DOHH2 (cell line): ENCODE measurements at regions not wholly inside any gene's neighbourhood (a gene's known extent, or its start where the extent isn't known, plus 50 kb on each side); places are given as distances from the start of the nearest gene placed in this dataset.

Source experiments
- H3F3A ChIP-seq: fragments of 200-600 bp; sonication (generic), shearing (Covaris generic); 2 replicates; pipeline ENCODE4 v1.6.0; 2016; ENCODE audit warnings: antibody characterized with exemption, mild to moderate bottlenecking; ENCODE audit not compliant: control insufficient read depth, insufficient read depth
- H3K27ac ChIP-seq: fragments of 200-600 bp; sonication (generic); 2 replicates; pipeline ENCODE4 v1.5.1; 2014; ENCODE audit warnings: low read depth, mild to moderate bottlenecking, low read length, moderate library complexity
- H3K27me3 ChIP-seq: fragments of 200-600 bp; sonication (generic); 2 replicates; pipeline ENCODE4 v1.6.1; 2014; ENCODE audit warnings: mild to moderate bottlenecking, low read length, mixed read lengths; ENCODE audit not compliant: control insufficient read depth
- H3K36me3 ChIP-seq: fragments of 200-600 bp; sonication (generic); 2 replicates; pipeline ENCODE4 v1.6.1; 2014; ENCODE audit warnings: mild to moderate bottlenecking, low read length, moderate library complexity, mixed read lengths; ENCODE audit not compliant: control insufficient read depth
- H3K4me1 ChIP-seq: fragments of 200-600 bp; sonication (generic); 2 replicates; pipeline ENCODE4 v1.6.1; 2014; ENCODE audit warnings: mild to moderate bottlenecking, low read length, mixed read lengths; ENCODE audit not compliant: control insufficient read depth
- H3K4me2 ChIP-seq: fragments of 200-600 bp; sonication (generic); 2 replicates; pipeline ENCODE4 v1.6.0; 2014; ENCODE audit warnings: mild to moderate bottlenecking, low read length, moderate library complexity
- H3K4me3 ChIP-seq: fragments of 200-600 bp; sonication (generic); 2 replicates; pipeline ENCODE4 v1.5.1; 2014; ENCODE audit warnings: mild to moderate bottlenecking, low read length, mixed read lengths
- H3K79me2 ChIP-seq: fragments of 200-600 bp; sonication (generic); 2 replicates; pipeline ENCODE4 v1.6.1; 2014; ENCODE audit warnings: mild to moderate bottlenecking, low read length, mixed read lengths; ENCODE audit not compliant: control insufficient read depth
- H3K9me2 ChIP-seq: fragments of 200-600 bp; sonication (generic); replicated peaks from 2 replicates; pipeline ENCODE4 v1.6.1; 2014; ENCODE audit warnings: mild to moderate bottlenecking, low read length, mixed read lengths; ENCODE audit not compliant: control insufficient read depth
- H3K9me3 ChIP-seq: fragments of 200-600 bp; sonication (generic); 2 replicates; pipeline ENCODE4 v1.6.1; 2014; ENCODE audit warnings: antibody characterized with exemption, low read length, mixed read lengths; ENCODE audit not compliant: control insufficient read depth, insufficient read depth
- H4K20me1 ChIP-seq: fragments of 200-600 bp; sonication (generic); 2 replicates; pipeline ENCODE4 v1.6.0; 2014; ENCODE audit warnings: low read depth, mild to moderate bottlenecking, antibody characterized with exemption, low read length, moderate library complexity; ENCODE audit not compliant: control insufficient read depth, insufficient read depth
- CTCF ChIP-seq: fragments of 200-600 bp; sonication (generic); IDR thresholded peaks from one replicate; pipeline ENCODE4 v1.5.1; 2014; ENCODE audit warnings: antibody characterized with exemption, mild to moderate bottlenecking, low read depth, low read length; ENCODE audit not compliant: poor library complexity, severe bottlenecking
- EZH2phosphoT487 ChIP-seq: fragments of 200-600 bp; sonication (generic); IDR thresholded peaks from 2 replicates; pipeline ENCODE4 v1.6.1; 2017; ENCODE audit warnings: borderline replicate concordance, mild to moderate bottlenecking, antibody characterized with exemption, low read length, moderate library complexity, mixed read lengths

GRCh38 chr2:236962816-236963215 lies 122.9 kb upstream of the COPS8 start:
- Histone ChIP-seq H3K27me3 (no peaks in the 10 kb centered on the region), H3K4me3 (no peak overlapping the region), H3K4me2 (no peak overlapping the region), H3K9me3 (no peaks in the 10 kb centered on the region), H3F3A (no peaks in the 10 kb centered on the region), H4K20me1 (no peaks in the 10 kb centered on the region), H3K36me3 (no peaks in the 10 kb centered on the region), H3K27ac (no peak overlapping the region), H3K4me1 (0 out of 2 replicates have a peak, but pooled peaks cover under 1% of the 10 kb centered on the region), H3K9me2 (no peaks in the 10 kb centered on the region), H3K79me2 (no peaks in the 10 kb centered on the region)
- TF ChIP-seq EZH2phosphoT487 (no peak), CTCF (no peak)

GRCh38 chr2:236963631-236964182 lies 122.0 kb upstream of the COPS8 start:
- H3K27me3 ChIP-seq, result no peaks in the 10 kb centered on the region
- no peaks in the 10 kb centered on the region for H3K36me3 ChIP-seq
- H3K9me2 ChIP-seq, result no peaks in the 10 kb centered on the region
- no peak for TF ChIP-seq EZH2phosphoT487
- no peak for TF ChIP-seq CTCF
- no peaks in the 10 kb centered on the region for H3F3A ChIP-seq
- H3K9me3 ChIP-seq, result no peaks in the 10 kb centered on the region
- no peaks in the 10 kb centered on the region for H4K20me1 ChIP-seq
- no peaks in the 10 kb centered on the region for H3K79me2 ChIP-seq
- no peak overlapping the region for H3K4me3 ChIP-seq
- peaks cover 7% of the 10 kb centered on the region; the same call in 1 of the 2 replicates for H3K4me1 ChIP-seq
- no peak overlapping the region for H3K4me2 ChIP-seq
- no peak overlapping the region for H3K27ac ChIP-seq

- no peak for TF ChIP-seq CTCF
- TF ChIP-seq EZH2phosphoT487, result no peak
- no peaks in the 10 kb centered on the region for H3K9me3 ChIP-seq
- no peak overlapping the region for H3K4me3 ChIP-seq
- H3F3A ChIP-seq, result no peaks in the 10 kb centered on the region
- H3K79me2 ChIP-seq, result no peaks in the 10 kb centered on the region
- H3K9me2 ChIP-seq, result no peaks in the 10 kb centered on the region
- no peaks in the 10 kb centered on the region for H3K36me3 ChIP-seq
- no peaks in the 10 kb centered on the region for H4K20me1 ChIP-seq
- no peak overlapping the region for H3K27ac ChIP-seq
- H3K4me1 ChIP-seq, result peaks cover 7% of the 10 kb centered on the region; the same call in 1 of the 2 replicates
- no peaks in the 10 kb centered on the region for H3K27me3 ChIP-seq
- H3K4me2 ChIP-seq, result no peak overlapping the region
These were observed 121.4 kb upstream of the COPS8 start for GRCh38 chr2:236964291-236964690.
